SK-N-MC (cell line): ENCODE measurements at regions not wholly inside any gene's neighbourhood (a gene's known extent, or its start where the extent isn't known, plus 50 kb on each side); places are given as distances from the start of the nearest gene placed in this dataset.

Source experiments
- DNase-seq: peaks from one replicate; pipeline ENCODE4 v3.0.0-alpha.2; 2011; ENCODE audit warnings: low read depth, low spot score
- H3K27ac ChIP-seq: fragments of 200-600 bp; sonication (generic); 2 replicates; pipeline ENCODE4 v1.5.1; 2016; ENCODE audit warnings: mixed run types
- H3K36me3 ChIP-seq: fragments of 200-600 bp; sonication (generic); 2 replicates; pipeline ENCODE4 v1.6.1; 2017; ENCODE audit warnings: antibody characterized with exemption, low read length, mixed read lengths; ENCODE audit not compliant: insufficient read depth
- H3K4me3 ChIP-seq: fragments of 200-600 bp; sonication (generic); 2 replicates; pipeline ENCODE4 v1.5.1; 2016
- H3K9ac ChIP-seq: fragments of 200-600 bp; sonication (generic); 2 replicates; pipeline ENCODE4 v1.8.0; 2017; ENCODE audit warnings: mixed run types, mixed read lengths; ENCODE audit not compliant: insufficient read length
- H3K9me3 ChIP-seq: fragments of 200-600 bp; sonication (generic); 2 replicates; pipeline ENCODE4 v1.6.1; 2017; ENCODE audit warnings: low read depth, mild to moderate bottlenecking, antibody characterized with exemption, low read length, moderate library complexity, mixed read lengths
- EZH2 ChIP-seq: fragments of 200-600 bp; sonication (generic); IDR thresholded peaks from one replicate; pipeline ENCODE4 v1.6.1; 2017; ENCODE audit warnings: antibody characterized with exemption
- FOXP2 ChIP-seq: optimal IDR thresholded peaks from 2 replicates; pipeline ENCODE3; 2011; ENCODE audit warnings: mild to moderate bottlenecking, moderate library complexity; ENCODE audit not compliant: insufficient read depth; ENCODE audit errors: extremely low read length, control extremely low read depth
- POLR2AphosphoS5 ChIP-seq: IDR thresholded peaks from 2 replicates; pipeline ENCODE4 v1.6.1; 2012; ENCODE audit warnings: mild to moderate bottlenecking, low read depth, low read length, borderline replicate concordance

DNA sequence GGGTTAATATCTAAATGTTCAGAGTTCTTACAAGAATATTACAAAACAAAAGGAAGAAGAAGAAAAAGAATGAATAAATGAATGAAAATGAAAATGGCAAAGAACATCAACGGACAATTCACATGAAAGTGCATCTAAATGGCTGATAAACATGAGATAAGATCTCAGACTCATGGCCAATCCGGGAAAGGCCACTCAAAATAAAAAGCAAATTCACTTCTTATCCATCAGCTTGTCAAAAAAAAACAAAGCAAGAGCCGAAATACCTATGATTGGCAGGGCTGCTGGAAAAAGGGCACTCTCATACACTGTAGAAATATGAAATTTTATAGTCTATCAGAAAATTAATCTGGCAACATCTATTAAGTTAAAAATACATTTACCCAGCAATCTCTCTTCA lies 103.6 kb upstream of the EDEM3 start:
- TF ChIP-seq POLR2AphosphoS5 = no peak
- TF ChIP-seq EZH2 = no peak
- no peak for TF ChIP-seq FOXP2
- Histone ChIP-seq H3K27ac (no peak overlapping the region), H3K9ac (no peak overlapping the region), H3K36me3 (no peaks in the 10 kb centered on the region), H3K4me3 (no peak overlapping the region), H3K9me3 (no peaks in the 10 kb centered on the region)
- DNase-seq = no peak

DNA sequence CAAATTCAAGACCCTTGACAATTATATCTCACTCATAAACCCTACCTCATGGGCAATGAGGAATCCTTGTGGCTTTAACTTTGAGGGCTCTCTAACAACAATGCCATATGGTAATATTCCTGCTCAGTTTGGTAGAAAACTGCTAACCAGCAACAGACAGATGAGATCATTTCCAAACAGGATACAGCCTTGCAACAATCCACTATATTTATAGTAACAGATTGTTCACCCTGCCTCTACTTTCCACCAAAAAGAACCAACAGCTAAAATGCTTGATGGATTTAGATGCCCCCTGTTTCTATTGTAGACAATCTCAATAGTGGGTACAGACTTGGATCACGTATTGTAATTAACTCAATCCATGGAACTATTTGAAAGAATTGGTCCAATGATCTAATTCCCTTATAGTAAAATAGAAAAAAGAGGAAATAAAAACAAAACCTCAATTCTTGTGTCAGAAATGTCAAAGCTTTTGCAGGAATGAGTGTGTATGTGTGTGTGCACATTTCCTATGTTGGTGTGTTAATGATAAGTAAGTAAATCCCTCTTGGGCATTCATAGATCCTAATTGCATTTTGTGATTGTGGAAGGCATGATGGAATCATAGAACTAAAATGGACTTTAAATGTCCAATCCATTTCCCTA lies 100.0 kb upstream of the EDEM3 start:
- DNase-seq = no peak

DNA sequence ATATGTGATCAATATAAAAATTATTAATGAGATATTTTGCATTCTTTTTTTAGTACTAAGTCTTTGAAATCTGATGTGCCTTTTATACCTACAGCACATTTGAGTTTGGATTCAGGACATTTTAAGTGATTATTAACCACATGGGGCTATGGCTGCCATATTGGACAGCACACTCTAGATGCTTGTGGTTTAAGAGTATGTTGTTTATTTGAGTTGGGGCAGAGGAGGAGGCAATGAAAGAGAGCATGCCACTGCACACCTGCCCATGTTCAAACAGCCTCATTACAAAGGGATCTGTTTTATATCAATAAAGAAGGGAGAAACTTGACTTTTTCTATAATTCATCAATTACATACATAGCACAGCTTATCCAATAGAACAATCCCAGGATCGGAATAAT lies 99.4 kb upstream of the EDEM3 start:
- H3K9ac ChIP-seq = no peak overlapping the region
- H3K27ac ChIP-seq = no peak overlapping the region
- H3K9me3 ChIP-seq = no peaks in the 10 kb centered on the region
- H3K4me3 ChIP-seq = no peak overlapping the region
- TF ChIP-seq FOXP2 = no peak
- TF ChIP-seq POLR2AphosphoS5 = no peak
- DNase-seq = no peak
- no peaks in the 10 kb centered on the region; the same call in 1 of the 2 replicates for H3K36me3 ChIP-seq

More for the DNA sequence above, 100.0 kb upstream of the EDEM3 start:
- Histone ChIP-seq H3K27ac (no peak overlapping the region), H3K4me3 (no peak overlapping the region), H3K9ac (no peak overlapping the region), H3K36me3 (no peaks in the 10 kb centered on the region; the same call in 1 of the 2 replicates), H3K9me3 (no peaks in the 10 kb centered on the region)
- no peak for TF ChIP-seq EZH2
- TF ChIP-seq POLR2AphosphoS5 = no peak
- TF ChIP-seq FOXP2 = no peak

DNA sequence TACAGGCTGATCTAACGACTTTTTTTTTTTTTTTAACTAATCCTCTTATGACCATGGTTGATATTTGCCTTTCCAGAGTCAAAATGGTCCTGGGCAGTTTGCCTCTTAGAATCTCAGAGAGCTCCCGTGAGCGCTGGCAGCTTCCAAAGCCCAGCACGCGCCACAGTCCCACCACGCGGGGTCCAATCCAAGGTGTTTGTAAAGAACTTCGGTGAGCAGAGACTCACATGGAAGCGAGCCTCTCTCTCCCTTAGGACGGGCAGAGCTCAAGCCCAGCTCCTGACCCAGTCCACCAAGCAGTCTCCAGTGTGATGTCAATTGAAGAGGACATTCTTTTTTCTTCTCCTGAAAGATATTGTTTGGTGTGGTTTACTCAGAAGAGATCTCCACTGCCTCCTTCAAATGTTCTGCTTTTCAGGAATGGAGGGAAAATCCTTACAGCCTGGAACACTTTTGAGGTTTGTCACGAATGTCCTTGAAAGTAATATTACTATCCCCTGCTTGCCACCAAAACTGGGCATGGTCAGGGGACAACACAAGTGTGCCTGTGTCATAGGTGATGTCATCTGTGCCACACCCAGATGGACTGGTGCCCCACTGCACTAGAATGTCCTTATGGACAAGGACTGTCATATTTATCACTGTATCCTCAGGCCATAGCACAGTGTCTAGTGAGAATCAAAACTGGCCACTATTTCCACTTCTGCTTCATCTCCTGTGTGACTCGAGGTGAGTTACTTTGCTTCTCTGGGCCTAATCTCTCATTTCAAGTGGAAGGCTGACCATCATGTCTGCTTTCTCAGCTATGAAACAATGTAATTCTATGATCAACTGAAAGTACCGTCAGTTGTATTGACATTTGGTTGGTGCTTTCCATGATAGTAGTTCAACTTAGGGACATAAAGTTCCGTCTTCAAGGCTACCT lies 97.4 kb upstream of the EDEM3 start:
- no peak overlapping the region for H3K27ac ChIP-seq
- H3K9me3 ChIP-seq = no peaks in the 10 kb centered on the region
- H3K9ac ChIP-seq = no peak overlapping the region
- no peaks in the 10 kb centered on the region; the same call in 1 of the 2 replicates for H3K36me3 ChIP-seq
- no peak for DNase-seq
- no peak overlapping the region for H3K4me3 ChIP-seq
- TF ChIP-seq FOXP2 (no peak), POLR2AphosphoS5 (no peak), EZH2 (no peak)

DNA sequence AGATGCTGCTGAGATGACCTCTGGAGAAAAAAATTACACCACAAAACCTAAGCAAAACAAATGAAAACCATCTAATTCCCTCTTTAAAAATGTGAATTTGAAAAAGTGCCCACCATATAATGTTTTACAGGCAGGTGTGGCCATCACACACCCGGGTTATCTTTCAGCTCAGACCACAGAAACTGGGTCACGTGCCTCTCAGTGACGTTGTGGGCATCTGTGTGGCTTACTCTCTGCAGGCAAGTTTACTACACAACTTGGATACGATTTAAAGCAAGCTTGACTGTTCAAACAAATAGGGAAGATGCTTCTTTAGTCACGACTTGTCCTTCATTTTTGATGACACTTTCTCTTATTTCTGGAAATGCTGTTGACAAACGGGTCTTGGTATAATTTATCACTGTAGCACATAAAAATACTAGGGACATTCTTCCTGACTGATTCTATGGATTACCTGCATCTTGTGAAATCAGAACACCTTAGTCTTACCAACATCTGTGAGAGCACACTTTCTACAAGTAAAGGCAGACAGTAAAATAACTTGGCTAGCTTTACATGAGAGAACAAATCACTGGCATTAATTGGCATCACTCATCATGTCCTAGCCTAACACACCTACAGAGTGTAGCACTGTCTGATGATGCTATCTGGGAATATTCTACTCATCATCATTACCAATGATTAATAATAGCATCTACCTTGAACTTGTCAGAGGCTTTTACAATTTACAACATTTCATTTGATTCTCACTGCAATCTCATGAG lies 89.3 kb upstream of the EDEM3 start:
- H3K9ac ChIP-seq = no peak overlapping the region
- no peaks in the 10 kb centered on the region for H3K9me3 ChIP-seq
- TF ChIP-seq POLR2AphosphoS5 (no peak), EZH2 (no peak), FOXP2 (no peak)
- H3K4me3 ChIP-seq = no peak overlapping the region
- H3K36me3 ChIP-seq = no peaks in the 10 kb centered on the region
- H3K27ac ChIP-seq = no peak overlapping the region
- DNase-seq = no peak

DNA sequence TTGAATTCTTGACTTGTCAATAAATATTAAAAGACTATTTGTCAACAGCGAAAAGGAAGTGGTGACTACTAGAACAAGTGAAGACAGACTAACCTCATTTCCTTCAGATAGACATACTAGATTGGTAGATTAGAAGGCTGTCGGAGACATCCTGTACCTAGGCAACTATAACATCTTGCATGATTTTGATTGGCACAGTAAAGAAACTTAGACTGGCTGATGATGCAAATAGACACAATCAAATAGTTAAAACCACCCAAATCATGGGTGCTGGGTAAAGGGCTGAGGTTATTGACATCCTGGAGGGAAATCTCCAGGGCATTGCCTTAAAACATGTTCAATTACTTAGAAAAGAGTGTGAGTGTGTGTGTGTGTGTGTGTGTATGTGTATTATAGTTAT lies 85.9 kb upstream of the EDEM3 start:
- Histone ChIP-seq H3K4me3 (no peak overlapping the region), H3K9ac (no peak overlapping the region), H3K27ac (no peak overlapping the region), H3K9me3 (no peaks in the 10 kb centered on the region), H3K36me3 (peaks cover 6% of the 10 kb centered on the region; the same call in 1 of the 2 replicates)
- no peak for TF ChIP-seq FOXP2
- TF ChIP-seq POLR2AphosphoS5 = no peak
- no peak for TF ChIP-seq EZH2
- no peak for DNase-seq

DNA sequence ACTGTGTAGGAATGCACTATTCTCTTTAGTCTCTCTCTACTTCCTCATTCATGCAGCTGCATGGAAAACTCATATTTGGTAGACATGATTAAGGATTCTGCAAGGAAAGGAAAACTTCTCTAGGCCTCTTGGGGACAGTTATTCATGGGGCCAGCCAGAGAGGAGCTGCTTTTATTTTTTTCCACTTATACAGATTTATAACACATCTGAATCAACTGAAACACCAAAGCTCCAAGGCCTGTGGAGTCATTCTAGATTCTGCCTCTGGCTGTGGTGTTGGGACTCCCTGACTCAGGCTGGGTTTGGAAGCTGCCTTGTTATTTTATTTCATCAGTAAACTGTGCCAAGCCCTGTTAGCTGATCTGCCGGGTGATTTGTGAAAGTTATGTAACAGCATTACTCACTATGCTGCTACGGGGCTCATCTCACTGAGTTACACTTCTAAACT lies 83.9 kb upstream of the EDEM3 start:
- Histone ChIP-seq H3K4me3 (peak overlapping the region; percentile 30; the same call in 1 of the 2 replicates), H3K36me3 (peaks cover 6% of the 10 kb centered on the region; the same call in 1 of the 2 replicates), H3K9ac (peak overlapping the region; percentile 30), H3K9me3 (no peaks in the 10 kb centered on the region), H3K27ac (peak overlapping the region; percentile 73)
- no peak for TF ChIP-seq POLR2AphosphoS5
- TF ChIP-seq FOXP2 = no peak
- no peak for TF ChIP-seq EZH2
- DNase-seq = peak; percentile 70
